ENCODE measurements at regions not wholly inside any gene's neighbourhood (a gene's known extent, or its start where the extent isn't known, plus 50 kb on each side); places are given as distances from the start of the nearest gene placed in this dataset.

- TF ChIP-seq TAF1 (IDR thresholded peaks at IDR 0.05; ENCODE audit: borderline replicate concordance, insufficient read depth, low read length) (no peak), FOXP2 (optimal IDR thresholded peaks at IDR 0.05; ENCODE audit: borderline replicate concordance, extremely low read depth, extremely low read length, insufficient read depth) (no peak)
These were observed 774.3 kb downstream of the TUSC7 start for GRCh38 chr3:117483839-117484238.

DNA sequence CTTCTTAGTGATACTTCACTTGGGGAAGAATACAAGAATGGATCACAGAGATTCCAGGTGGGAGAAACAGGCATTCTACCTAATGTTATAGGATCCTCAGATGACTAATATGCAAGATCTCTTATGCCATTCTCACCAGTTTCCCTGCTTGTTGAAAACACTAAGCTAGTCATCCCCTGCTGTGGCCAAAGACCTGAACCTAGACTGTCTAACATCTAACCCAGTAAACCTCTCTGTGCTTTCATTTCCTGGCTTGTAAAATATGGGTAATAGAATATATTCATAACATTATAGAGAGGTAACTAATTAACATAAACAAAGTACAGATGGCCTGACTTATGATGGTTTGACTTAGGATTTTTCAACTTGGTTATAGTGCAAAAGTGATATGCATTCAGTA is 776.3 kb downstream of the TUSC7 start:
- TF ChIP-seq POLR2AphosphoS5 (IDR thresholded peaks at IDR 0.05; ENCODE audit: low read depth, low read length) (no peak), REST (IDR thresholded peaks at IDR 0.05; ENCODE audit: insufficient read depth in 1 of 2, low read depth in 2 of 2, low read length in 2 of 2) (no peak), SIN3A (IDR thresholded peaks at IDR 0.05; ENCODE audit: borderline replicate concordance, insufficient read depth, low read length) (no peak), FOXP2 (optimal IDR thresholded peaks at IDR 0.05; ENCODE audit: borderline replicate concordance, extremely low read depth, extremely low read length, insufficient read depth) (no peak), TAF1 (IDR thresholded peaks at IDR 0.05; ENCODE audit: borderline replicate concordance, insufficient read depth, low read length) (no peak)

DNA sequence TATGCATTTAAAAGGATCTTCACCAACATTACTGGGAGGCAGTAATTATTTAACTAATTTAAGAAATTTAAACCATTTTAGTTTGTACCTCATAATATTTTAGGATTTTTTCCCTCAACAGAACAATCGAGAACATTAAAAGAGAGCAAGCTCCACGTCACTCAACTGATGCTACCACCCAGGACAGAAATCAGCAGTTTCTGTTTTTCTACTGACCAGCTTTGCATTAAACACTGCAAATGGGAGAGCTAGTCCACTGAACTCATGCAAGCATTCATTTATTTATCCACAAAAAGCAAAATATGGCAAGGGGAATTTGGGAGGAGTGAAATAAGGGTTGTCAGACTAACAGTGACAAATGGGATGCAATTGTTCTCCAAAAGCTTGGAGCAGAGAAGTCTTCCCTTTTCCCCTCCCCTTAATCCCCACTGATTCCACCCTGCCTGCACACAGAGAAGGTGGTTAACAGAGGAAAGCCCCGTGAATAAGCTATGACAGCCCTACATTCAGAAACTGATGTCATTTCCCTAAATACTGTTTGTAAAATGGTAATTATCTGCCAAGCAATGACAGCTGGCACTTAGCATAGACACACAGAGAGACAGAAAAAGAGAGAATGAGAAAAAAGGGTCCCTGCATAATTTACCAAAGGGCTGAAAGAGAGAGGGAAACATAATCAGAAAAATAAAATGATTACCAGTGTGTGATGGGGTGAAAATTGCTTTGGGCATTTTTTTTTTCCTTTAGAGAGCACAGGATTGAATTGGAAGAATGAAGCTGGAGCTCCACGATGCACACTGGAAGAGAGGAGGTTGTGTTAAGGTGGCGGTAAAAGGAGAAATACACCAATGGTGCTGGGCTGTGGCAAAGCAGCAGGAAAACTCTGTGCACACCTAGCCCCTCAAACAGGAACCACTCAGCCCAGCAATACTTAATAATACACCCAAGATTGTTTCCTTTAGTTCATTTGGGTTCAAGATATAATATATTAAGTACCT is 777.4 kb downstream of the TUSC7 start:
- TF ChIP-seq SIN3A (IDR thresholded peaks at IDR 0.05; ENCODE audit: borderline replicate concordance, insufficient read depth, low read length) (no peak), REST (IDR thresholded peaks at IDR 0.05; ENCODE audit: insufficient read depth in 1 of 2, low read depth in 2 of 2, low read length in 2 of 2) (no peak), FOXP2 (optimal IDR thresholded peaks at IDR 0.05; ENCODE audit: borderline replicate concordance, extremely low read depth, extremely low read length, insufficient read depth) (no peak), TAF1 (IDR thresholded peaks at IDR 0.05; ENCODE audit: borderline replicate concordance, insufficient read depth, low read length) (no peak), POLR2AphosphoS5 (IDR thresholded peaks at IDR 0.05; ENCODE audit: low read depth, low read length) (no peak)

- TF ChIP-seq POLR2AphosphoS5 (IDR thresholded peaks at IDR 0.05; ENCODE audit: low read depth, low read length) (no peak), TAF1 (IDR thresholded peaks at IDR 0.05; ENCODE audit: borderline replicate concordance, insufficient read depth, low read length) (no peak), SIN3A (IDR thresholded peaks at IDR 0.05; ENCODE audit: borderline replicate concordance, insufficient read depth, low read length) (no peak), FOXP2 (optimal IDR thresholded peaks at IDR 0.05; ENCODE audit: borderline replicate concordance, extremely low read depth, extremely low read length, insufficient read depth) (no peak), REST (IDR thresholded peaks at IDR 0.05; ENCODE audit: insufficient read depth in 1 of 2, low read depth in 2 of 2, low read length in 2 of 2) (no peak)
These were observed 779.4 kb downstream of the TUSC7 start for GRCh38 chr3:117488983-117489382.

DNA sequence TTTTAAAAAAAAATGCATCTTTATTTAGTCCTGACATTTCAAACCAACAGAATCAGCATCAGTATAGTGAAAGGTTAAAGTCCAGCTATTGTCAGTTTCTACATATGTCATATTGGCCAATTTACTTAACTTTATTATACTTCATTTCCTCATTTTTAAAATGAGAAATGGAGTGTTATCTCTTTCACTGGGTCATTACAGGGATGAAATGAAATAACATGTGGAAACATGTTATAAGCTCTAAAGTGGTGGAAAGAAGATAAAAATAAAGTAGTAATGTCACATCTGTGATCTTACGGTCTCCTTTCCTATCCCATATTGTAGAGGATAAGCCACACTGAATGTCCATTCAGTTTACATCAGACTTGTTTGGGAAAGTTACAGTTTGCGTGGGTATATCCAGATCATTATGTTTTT is 780.1 kb downstream of the TUSC7 start:
- no peak for TF ChIP-seq POLR2AphosphoS5 (IDR thresholded peaks at IDR 0.05; ENCODE audit: low read depth, low read length)
- TF ChIP-seq TAF1 (IDR thresholded peaks at IDR 0.05; ENCODE audit: borderline replicate concordance, insufficient read depth, low read length), result no peak
- no peak for TF ChIP-seq FOXP2 (optimal IDR thresholded peaks at IDR 0.05; ENCODE audit: borderline replicate concordance, extremely low read depth, extremely low read length, insufficient read depth)
- no peak for TF ChIP-seq REST (IDR thresholded peaks at IDR 0.05; ENCODE audit: insufficient read depth in 1 of 2, low read depth in 2 of 2, low read length in 2 of 2)
- no peak for TF ChIP-seq SIN3A (IDR thresholded peaks at IDR 0.05; ENCODE audit: borderline replicate concordance, insufficient read depth, low read length)

All from PFSK-1 (cell line).